MV-4-11 (cell line): ENCODE measurements at regions not wholly inside any gene's neighbourhood (a gene's known extent, or its start where the extent isn't known, plus 50 kb on each side); places are given as distances from the start of the nearest gene placed in this dataset.
A peak's percentile ranks its signal among the peaks of the same experiment; 100 is the strongest.

ENCODE experiments used
- DNase-seq: peaks from one replicate; lab custom pipeline; 2025; lab: John Stamatoyannopoulos, UW

DNA sequence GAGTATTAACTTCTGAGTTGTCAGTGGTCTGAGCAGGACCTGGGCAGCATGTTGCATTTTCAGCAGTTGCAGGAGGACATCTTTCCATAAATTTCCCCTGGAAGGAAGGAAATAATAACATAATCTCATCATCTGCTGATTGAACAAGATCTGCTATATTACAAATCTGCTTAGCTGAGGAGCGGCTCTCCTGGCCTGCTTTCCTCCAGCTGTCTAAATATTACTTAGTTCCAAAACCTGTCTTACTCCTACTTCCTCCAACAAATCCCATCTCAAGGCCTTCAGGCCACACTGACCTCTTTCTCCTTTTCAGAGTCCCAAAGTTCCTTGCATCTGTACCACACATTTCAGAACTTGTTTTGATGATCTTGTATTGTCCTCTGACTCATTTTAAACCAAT lies 364.4 kb upstream of the MCTP2 start:
- DNase-seq = no peak

DNA sequence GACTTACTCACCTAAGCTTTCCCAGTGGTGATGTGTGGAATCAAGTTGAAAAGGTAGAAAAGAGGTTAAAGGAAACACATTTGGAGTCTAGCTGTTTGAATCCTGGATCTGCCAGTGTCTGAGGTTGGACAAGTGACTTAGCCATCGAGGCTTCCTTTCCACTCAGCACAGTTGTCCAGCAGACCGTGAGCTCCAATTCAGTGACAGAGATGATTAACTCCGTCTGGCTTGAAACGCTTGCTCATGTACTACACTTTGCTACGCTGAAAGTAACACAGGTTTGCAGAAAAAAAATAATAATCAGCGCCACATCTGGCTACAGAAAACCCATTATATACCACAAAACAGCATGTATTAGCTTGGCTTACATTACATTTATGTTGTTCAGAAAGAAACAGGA lies 364.9 kb upstream of the MCTP2 start:
- DNase-seq = no peak

DNA sequence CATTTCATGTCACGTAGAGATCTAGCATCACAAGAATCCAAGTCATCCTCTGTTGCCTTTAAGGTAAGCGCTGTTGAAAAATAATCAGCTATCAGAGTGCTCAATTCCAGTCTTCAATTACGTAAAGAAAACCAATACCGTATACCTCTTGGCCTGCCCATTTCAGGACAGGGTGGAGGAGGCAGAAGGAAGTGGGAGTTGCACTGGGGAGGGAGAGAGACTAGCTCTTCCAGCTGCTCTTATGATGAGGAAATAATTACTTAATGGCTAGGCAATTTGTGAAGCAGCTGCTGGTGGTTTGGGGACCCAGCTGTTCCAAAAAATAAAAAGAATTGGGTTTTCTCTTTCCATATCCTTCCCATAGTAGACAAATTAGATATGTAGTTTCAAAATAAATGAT lies 365.8 kb upstream of the MCTP2 start:
- peak; percentile 83 for DNase-seq

DNA sequence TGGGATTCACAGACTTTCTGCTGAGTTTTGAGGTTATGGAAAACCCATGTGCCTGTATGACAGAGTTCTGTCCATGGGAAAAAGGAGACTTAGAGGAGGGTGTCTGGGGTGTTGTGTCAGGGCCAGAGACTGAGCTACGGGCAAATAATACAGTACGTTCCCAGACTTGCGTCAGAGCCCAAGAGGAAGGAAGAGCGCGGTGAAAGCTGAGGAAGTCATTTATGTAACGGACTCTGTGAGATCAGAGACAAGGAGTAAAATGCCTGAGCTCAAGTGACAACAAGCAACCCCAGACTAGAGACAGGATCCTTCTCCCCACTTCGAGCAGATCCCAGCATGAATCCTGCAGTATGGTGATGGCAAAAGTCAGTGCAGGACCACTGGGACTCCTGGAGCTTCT lies 368.6 kb upstream of the MCTP2 start:
- DNase-seq = peak; percentile 85

DNA sequence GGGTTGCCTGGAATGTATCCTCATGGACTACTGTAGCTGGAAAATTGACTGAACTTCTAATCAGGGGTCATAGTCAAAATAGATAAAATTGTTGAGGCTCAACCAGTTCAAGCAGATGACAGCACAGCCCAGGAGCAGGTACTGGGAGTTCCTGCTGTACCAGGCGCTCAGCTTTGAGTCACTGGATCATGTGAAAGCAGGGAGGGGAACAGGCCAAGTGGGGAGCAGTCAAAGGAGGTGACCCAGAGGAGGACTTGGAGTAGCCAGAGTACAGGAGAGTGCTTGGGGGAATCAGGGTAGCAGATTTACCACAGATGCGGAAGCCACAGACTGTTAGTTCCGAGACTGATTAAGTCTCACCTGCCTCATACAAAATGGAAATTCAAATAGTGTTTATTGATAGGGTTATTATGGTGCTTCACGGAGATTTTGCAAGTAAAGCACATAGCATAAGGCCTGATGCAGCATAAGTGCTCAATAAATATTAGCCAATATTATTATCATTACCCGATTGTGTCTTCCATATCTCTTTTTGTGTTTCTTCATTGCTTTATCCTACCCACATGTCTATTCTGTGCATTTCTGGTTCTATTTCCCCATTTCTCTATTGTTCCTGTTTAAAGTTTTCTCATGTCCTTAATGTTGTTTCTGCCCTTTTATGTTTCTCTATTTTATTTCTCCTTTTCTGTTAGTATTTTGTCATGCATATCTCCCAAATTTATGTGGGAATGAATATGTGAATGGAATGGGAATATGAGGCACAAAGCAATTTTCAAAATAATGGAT lies 369.2 kb upstream of the MCTP2 start:
- peak; percentile 65 for DNase-seq

DNA sequence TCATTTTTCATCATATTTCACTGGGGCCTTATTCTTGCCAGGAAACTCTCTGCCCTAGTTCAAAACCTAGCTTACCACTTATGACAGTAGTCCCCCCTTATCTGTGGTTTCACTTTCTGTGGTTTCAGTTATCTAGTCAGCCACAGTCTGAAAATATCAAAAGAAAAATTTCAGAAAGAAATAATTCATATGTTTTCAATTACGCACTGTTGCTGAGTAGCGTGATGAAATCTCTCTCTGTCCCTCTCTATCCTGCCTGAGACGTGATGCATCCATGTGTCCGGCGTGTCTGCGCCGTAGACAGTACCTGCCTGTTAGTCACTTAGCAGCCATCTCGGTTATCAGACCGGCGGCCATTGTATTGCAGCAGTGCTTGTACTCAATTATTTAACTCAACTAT lies 369.9 kb upstream of the MCTP2 start:
- peak; percentile 19 for DNase-seq

DNA sequence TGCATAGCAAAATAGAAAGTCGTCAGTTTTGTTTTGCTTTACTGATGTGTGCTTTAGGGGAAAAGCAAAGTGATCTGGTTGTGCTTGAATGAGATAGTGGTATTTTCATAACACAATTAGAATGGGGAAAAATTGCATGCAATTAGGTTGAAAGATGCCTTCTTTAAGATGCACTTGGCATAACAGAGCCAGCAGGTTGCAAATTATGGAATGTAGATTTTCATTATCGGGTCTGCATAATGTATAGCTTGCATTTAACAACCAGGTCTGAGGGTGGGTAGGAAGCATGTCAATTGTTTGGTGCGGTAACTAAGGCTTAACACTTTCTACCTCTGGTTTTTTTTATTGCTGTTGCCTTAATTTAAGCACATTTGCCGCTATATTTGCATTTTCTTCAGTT lies 370.7 kb upstream of the MCTP2 start:
- DNase-seq = no peak

DNA sequence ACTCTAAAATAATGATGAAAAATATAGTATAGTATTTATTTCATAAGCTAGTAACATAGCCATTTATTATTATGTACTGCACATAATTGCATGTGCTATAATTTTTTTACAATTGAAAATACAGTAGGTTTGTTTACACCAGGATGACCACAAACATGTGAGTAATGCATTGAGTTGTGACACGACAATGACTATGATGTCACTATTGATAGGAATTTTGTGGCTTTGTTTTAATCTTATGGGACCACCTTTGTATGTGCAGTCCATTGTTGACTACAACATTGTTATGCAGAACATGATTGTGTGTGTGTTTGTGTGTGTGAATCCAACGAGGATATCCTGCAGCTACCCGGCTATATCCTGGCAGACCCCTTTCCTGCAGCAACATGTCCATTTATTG lies 372.2 kb upstream of the MCTP2 start:
- DNase-seq = no peak

DNA sequence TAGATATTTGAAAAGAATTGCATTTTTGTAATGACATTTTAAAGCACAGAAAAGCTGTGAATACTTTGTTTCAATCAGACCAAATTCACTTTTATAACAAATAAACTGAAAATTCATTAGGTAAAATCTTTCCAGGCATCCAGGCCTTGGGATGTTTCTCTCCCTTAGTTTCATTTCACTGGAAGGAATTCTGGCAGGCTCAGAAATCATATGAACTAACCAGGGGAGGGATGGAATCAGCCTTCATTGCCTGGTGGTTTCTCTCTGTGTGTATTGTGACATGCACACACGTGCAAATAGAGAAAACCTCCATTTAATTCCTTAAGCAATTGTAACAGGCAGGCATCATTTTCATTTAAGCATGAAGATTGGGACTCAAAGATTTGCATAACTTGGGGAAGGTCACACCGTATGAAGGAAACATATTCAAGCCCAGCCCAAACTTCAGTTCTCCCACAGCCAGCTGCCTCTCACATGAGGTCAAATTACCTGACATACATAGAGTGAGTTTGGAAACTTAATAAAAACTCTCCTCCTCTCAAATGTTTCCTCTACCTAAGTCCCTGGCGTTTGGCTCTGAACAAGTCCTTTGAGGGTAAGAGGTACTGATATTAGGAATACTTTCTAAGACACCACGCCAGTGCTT lies 376.1 kb upstream of the MCTP2 start:
- DNase-seq = no peak

DNA sequence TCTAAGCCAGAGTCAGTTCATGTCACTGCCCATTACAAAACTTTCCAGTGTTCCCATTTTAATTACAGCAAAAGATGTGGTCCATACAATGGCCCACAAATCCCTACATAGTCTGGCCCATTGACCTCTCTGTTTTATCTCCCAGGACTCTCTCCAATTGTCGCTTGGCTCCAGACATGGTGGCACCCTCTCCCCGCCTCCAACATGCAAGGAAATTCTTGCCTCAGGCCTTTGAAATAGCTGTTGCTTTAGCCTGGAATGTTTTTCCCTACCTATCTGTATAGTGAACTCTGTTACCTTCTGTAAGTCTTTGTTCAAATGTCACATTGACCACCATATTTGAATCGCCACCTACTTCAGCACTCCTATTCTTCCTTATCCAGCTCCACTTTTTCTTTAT lies 377.3 kb upstream of the MCTP2 start:
- no peak for DNase-seq

DNA sequence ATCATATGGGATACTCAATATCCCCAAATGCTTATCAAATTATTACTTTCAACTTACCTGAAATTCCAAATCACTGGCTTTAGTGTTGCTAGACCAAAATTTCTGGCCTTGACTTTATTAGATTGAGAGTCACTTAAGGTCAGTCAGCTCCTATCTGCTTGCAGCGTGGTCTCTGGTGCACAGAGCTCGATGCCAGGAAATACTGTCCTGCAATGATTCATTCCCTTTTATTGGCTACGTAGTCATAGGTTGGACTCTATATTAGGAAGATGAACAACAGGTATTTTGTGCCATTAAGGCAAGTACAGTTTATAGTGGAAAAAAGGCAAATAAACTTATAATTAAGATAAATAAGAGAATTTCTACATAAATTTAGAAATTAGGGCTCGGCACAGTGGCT lies 378.6 kb upstream of the MCTP2 start:
- DNase-seq = no peak

DNA sequence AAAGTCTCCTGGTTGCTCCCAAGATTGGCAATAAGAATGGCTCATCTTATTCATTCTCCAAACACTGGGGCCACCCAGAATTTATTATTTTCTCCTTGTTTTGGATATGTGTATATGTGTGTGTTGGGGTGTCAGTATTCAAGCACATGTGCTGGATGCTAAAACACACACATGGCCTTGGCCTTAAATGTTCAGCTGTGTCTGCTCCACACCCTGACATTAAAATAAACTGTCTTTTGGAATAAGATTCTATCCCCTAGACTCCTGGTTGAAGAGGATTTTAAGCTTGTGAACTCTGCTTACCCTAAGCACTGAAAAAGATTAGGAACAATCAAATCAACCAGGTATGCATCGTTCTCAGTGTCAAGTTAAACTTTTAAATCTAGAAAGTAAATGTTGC lies 382.9 kb upstream of the MCTP2 start:
- DNase-seq = no peak

DNA sequence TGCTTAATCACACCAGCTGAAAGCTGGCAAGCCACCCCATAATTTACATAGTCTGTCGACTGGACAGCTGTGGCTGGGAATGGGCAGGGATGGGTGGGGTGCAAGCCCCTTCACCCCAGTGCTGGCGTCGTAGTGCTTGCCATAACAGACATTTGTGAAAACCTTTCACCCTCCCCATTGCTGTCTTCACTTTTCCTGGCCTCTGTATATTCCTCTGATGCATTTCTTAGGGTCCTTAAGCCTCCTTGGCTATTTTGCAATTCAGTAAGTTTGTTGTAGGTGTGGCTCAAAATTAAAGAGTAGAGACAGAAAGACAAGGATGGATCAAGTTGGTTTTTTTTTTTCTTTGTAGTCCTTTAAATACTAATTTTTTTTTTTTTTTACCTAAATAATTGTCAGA lies 383.3 kb upstream of the MCTP2 start:
- no peak for DNase-seq

DNA sequence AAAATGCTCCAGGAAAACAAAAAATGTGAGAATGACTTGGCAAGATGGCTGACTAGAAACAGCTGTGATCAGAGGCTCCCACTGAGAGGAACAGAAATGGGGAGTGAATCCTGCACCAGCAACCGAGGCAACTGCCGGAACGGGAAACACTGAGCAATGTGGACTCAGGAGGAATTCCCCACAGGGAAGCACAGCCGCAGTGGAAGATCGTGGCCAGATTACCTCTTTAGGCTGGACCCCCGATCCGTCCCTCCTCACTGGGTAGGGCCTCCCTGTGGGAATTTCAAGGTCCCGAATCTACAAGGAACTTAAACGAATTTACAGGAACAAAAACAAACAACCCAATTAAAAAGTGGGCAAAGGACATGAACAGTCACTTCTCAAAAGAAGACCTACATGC lies 385.2 kb upstream of the MCTP2 start:
- no peak for DNase-seq

DNA sequence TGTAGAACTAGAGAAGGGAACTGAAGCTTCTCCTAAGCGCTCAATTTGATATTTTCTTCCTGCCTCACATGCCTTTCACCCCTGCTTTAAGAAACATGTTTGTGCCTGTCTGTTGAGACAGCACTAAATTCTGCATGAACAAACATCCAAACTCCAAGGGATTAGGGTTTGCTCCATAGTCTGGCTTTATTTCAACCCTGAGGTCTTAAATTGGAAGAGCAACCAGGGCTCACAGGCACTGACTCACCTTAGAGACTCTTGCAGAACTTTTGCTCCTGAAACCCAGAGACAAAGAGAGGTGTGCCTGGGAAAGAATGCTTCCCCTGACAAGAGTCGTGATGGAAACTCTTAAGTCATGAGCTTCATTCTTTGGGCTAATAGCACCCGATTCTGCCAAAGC lies 393.9 kb upstream of the MCTP2 start:
- DNase-seq = no peak

DNA sequence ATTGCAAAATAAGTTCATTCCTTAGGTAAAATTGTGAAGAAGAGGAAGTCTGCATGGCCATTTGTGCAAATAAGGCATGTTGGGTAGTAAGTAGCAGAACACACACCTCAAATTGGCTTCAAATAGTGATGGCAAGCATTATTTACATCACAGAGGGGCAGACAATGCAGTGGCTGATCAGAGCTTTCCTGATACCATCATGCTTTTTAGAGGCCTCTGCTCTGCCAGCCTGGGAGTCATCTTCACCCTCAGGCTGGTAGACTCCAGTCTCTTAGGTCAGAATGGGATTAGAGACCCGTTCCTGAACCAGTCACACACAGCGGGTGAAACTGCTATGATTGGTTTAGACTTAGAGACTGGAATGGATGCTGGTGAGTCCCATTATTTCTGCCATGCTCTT lies 396.0 kb upstream of the MCTP2 start:
- DNase-seq = no peak

DNA sequence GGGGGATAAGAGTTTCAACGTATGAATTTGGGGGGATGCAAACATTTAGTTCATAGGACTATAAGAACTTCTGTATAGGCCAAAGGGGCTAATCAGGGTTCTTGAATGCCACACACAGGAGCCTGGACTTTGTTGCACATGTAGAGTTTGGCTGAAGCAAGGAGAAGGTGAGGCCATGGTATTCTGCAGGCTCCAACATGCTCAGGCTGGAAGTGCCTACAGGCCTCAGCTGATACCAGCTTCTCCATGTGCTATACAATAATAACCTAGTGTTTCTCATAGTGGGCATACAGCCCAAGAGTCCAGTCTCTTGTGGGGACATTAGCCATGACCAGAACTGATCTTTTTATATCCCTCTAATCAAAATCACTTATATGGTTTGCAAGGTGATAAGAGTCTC lies 399.7 kb upstream of the MCTP2 start:
- DNase-seq = no peak

DNA sequence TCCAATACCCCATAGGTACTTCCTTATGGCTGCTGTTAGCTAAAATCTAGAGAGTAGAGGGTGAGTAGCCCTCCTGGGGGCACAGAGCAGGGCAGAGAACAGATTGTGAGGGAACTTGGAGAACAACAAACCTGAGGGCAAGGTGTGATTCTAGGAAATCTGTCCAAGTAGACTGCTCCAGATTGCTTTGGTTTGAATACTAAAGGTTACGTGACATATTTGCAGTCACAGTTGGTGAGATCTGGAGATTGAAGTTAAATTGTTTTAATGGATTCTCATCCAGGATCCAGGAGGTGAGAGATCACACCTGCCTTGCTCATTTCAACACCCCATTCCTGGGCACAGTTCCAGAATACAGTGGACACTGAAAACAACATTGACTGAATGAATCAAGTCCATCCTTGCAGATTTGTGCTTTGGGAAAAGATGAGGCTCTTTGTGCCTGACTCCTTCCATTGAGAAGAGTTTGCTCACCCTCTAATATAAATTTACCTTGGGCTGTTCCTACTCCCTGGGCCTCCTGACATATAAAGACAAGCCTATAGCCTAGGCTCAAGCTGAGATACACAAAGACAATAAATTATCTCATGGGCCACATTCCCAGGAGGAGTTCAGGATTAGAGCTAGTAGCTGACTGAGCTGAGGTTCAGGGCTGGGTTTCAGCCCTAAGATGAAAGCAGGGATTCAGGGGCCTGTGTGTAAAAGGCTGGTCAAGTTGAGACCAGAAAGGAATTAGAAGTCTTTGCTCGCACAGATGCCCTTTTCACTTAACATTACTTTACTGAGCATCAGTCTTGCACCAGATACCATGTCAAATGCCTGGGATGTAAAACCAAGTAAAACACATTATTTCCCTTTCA lies 400.9 kb upstream of the MCTP2 start:
- DNase-seq = no peak

DNA sequence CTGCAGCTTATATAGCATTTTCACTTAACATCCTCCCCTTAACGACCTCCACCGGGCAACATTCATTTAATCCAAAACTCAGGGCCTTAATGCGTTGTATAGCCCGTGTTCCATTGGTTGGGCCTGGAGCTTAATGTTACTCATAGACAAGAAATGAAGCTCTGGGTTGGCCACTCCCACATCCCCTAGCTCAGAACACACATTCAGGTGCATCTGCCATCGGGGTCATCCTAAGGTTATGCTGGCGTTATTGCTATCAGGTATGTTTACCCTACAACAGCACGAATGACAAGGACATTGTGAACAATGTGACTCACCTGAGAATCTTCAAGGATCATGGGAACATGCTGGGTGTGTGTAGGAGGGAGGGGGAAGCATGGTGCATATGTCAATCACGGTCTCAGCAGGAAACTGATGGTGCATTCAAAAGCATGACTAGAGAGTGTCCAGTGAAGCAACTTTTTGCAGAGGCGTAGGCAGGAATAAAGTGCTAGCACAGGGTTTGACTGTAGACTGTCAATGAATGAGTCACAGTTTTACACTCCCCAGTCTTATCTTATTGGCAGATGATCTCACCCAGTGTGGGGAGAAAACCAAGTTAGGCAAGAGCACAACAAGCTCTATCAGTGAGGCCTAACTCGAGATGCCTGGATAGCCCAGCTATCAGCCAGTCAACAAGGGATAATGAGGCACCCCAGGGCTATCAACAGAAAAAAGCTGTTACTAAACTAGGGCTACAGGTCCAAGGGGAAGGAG lies 402.1 kb upstream of the MCTP2 start:
- peak; percentile 84 for DNase-seq

DNA sequence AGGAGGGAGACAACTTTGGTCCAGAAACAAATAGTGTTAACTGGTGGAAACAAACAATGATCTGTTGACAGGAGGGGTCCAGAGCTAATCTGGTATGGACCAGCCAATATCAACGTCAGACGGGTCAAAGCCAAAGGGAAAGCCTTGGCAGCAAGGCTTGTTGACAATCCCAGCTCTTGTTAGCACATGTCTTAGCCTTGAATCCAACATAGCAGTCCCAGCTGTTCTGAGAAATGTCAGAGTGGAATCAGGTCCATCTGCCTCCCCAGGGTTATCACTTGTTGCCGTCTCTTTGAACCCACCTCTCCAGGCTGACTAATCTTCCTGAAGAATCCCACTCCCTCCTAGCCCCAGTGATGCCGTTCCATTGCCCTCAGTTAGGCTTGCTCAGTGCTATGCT lies 404.6 kb upstream of the MCTP2 start:
- DNase-seq = no peak

DNA sequence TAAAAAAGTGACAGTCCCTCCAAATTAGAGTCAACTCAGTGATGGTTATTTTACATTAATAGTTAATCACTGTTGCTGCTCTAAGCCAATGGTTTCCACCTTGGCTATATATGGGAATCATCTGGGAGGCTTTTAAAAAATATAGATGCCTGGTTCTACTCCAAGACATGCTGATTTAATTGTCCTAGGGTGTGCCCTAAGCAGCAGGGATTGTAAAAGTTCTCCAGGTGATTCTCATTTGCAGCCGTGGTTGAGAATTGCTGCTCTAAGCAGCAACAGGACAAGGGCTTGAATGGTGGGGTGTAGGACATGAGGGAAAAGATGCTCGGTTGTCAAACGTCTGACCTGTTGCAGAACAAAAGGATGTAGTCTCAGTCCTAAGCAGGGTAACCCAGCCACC lies 405.1 kb upstream of the MCTP2 start:
- no peak for DNase-seq

DNA sequence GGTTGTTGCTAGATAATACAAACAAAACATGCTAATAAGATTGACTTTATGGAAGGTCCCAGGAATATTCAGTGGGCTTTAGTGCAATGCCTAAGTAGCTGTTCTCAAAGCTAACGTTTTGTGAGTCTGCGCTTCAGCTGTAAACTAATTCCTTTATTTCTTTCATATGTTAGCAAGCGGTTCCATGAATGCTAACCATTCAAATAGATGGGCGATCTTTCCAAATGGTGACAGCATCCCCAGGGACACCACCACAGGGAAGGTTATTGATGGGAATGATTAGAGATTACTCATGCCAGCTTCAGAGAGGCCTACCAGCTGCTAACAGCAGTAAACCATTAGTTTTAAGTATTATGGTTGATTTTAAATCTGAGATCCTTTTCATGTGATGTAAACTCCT lies 405.7 kb upstream of the MCTP2 start:
- DNase-seq = no peak
